ENCODE measurements at regions not wholly inside any gene's neighbourhood (a gene's known extent, or its start where the extent isn't known, plus 50 kb on each side); places are given as distances from the start of the nearest gene placed in this dataset.

GRCh38 chr16:49021136-49021535 is 260.5 kb downstream of the CBLN1 start:
- DNase-seq, result peak in 1 of 2 experiments; percentile 23

- no peak for DNase-seq
Observed at GRCh38 chr16:49020436-49020835, 261.2 kb downstream of the CBLN1 start.

GRCh38 chr16:49019831-49020230 is 261.8 kb downstream of the CBLN1 start:
- DNase-seq, result peak; percentile 4 to 55

GRCh38 chr16:49019081-49019633 is 262.5 kb downstream of the CBLN1 start:
- no peak for DNase-seq

- DNase-seq, result no peak
Observed at GRCh38 chr16:49018259-49018931, 263.2 kb downstream of the CBLN1 start.

- DNase-seq, result no peak
Observed at GRCh38 chr16:49017501-49017900, 264.1 kb downstream of the CBLN1 start.

GRCh38 chr16:49016461-49016860 is 265.2 kb downstream of the CBLN1 start:
- DNase-seq, result no peak

- no peak for DNase-seq
Observed at GRCh38 chr16:49015225-49015592, 266.4 kb downstream of the CBLN1 start.

GRCh38 chr16:49014277-49015224 is 267.1 kb downstream of the CBLN1 start:
- DNase-seq, result no peak

- DNase-seq, result no peak
Observed at GRCh38 chr16:49013727-49014080, 267.9 kb downstream of the CBLN1 start.

- DNase-seq, result no peak
Observed at GRCh38 chr16:49012961-49013726, 268.5 kb downstream of the CBLN1 start.

GRCh38 chr16:49011901-49012300 is 269.7 kb downstream of the CBLN1 start:
- no peak for DNase-seq

- no peak for DNase-seq
Observed at GRCh38 chr16:49010879-49011278, 270.8 kb downstream of the CBLN1 start.

GRCh38 chr16:49010396-49010795 is 271.2 kb downstream of the CBLN1 start:
- no peak for DNase-seq

- no peak for DNase-seq
Observed at GRCh38 chr16:49009204-49009603, 272.4 kb downstream of the CBLN1 start.

- no peak for DNase-seq
Observed at GRCh38 chr16:49003992-49004391, 277.6 kb downstream of the CBLN1 start.

GRCh38 chr16:49003022-49003421 is 278.6 kb downstream of the CBLN1 start:
- DNase-seq, result no peak

GRCh38 chr16:49000594-49000993 is 281.0 kb downstream of the CBLN1 start:
- peak; percentile 17 to 22 for DNase-seq

GRCh38 chr16:48999508-48999907 is 282.1 kb downstream of the CBLN1 start:
- DNase-seq, result no peak

GRCh38 chr16:48999044-48999443 is 282.6 kb downstream of the CBLN1 start:
- no peak for DNase-seq

- no peak for DNase-seq
Observed at GRCh38 chr16:48997946-48998345, 283.7 kb downstream of the CBLN1 start.

- DNase-seq, result no peak
Observed at GRCh38 chr16:48997081-48997615, 284.5 kb downstream of the CBLN1 start.

- no peak for DNase-seq
Observed at GRCh38 chr16:48978501-48978900, 303.1 kb downstream of the CBLN1 start.
